Tibial artery (tissue), 4 donors: ENCODE measurements at regions not wholly inside any gene's neighbourhood (a gene's known extent, or its start where the extent isn't known, plus 50 kb on each side); places are given as distances from the start of the nearest gene placed in this dataset.

Experiments
- DNase-seq, 2 donors: peaks; one replicate each; pipeline ENCODE4 v3.0.0-alpha.2; 2019
- H3K27ac ChIP-seq, 2 donors: fragments of 200-600 bp; sonication (generic) in 1 of 2; 1 replicate in 1 of 2; 2 replicates in 1 of 2; pipeline ENCODE4 v1.5.1; 2018 to 2019; ENCODE audit warnings: mild to moderate bottlenecking in 1 of 2
- H3K27me3 ChIP-seq, 2 donors: fragments of 200-600 bp; sonication (generic) in 1 of 2; one replicate each; pipeline versions ENCODE4 v1.5.1 to v1.6.0; 2016 to 2019
- H3K36me3 ChIP-seq, 3 donors: fragments of 200-600 bp; sonication (generic) in 2 of 3; one replicate each; pipeline ENCODE4 v1.5.1; 2016 to 2019; ENCODE audit warnings: mild to moderate bottlenecking in 2 of 3
- H3K4me1 ChIP-seq, 4 donors: fragments of 200-600 bp; sonication (generic) in 2 of 4; 1 replicate in 3 of 4; 2 replicates in 1 of 4; pipeline ENCODE4 v1.5.1; 2016 to 2019
- H3K4me3 ChIP-seq, 2 donors: fragments of 200-600 bp; sonication (generic) in 1 of 2; 1 replicate in 1 of 2; 2 replicates in 1 of 2; pipeline ENCODE4 v1.5.1; 2018 to 2019; ENCODE audit warnings: mild to moderate bottlenecking in 2 of 2
- H3K9me3 ChIP-seq, 3 donors: fragments of 200-600 bp; sonication (generic) in 1 of 3; one replicate each; pipeline ENCODE4 v1.5.1; 2016 to 2019
- CTCF ChIP-seq, 2 experiments: fragments of 200-600 bp in 1 of 2; fragments of 450-650 bp in 1 of 2; IDR thresholded peaks; one replicate each; pipeline ENCODE4 v1.5.1; 2017 to 2019; ENCODE audit warnings: antibody characterized with exemption in 2 of 2, mild to moderate bottlenecking in 1 of 2, moderate library complexity in 1 of 2
- intact Hi-C: fragments of 100-400 bp; cut with DNase I; formaldehyde crosslinking; loops from one replicate; pipeline ENCODE4 v1.15.0; 2023; ENCODE audit warnings: low total_unique reads

- no peaks in the 10 kb centered on the region for H3K27me3 ChIP-seq
- DNase-seq: no peak
- intact Hi-C loops: no loop called here
- no peaks in the 10 kb centered on the region for H3K9me3 ChIP-seq
- H3K4me3 ChIP-seq: no peak overlapping the region
- no peak overlapping the region for H3K27ac ChIP-seq
- no peaks in the 10 kb centered on the region for H3K36me3 ChIP-seq
- H3K4me1 ChIP-seq: no peaks in the 10 kb centered on the region
- no peak for TF ChIP-seq CTCF (IDR thresholded peaks at IDR 0.05)
These were observed 113.4 kb upstream of the TMEM47 start for GRCh38 chrX:34770511-34770910.

GRCh38 chrX:34778916-34779315 lies 121.8 kb upstream of the TMEM47 start:
- H3K27ac ChIP-seq: peak overlapping the region; percentile 28 to 50
- TF ChIP-seq CTCF (IDR thresholded peaks at IDR 0.05): no peak
- intact Hi-C loops: no loop called here
- no peaks in the 10 kb centered on the region for H3K9me3 ChIP-seq
- H3K36me3 ChIP-seq: no peaks in the 10 kb centered on the region
- peaks cover 0 to 17% (median 0%) of the 10 kb centered on the region in 4 donors for H3K4me1 ChIP-seq
- DNase-seq: no peak
- H3K27me3 ChIP-seq: no peaks in the 10 kb centered on the region
- H3K4me3 ChIP-seq: no peak overlapping the region

GRCh38 chrX:34790026-34790425 lies 132.9 kb upstream of the TMEM47 start:
- Histone ChIP-seq H3K36me3 (no peaks in the 10 kb centered on the region), H3K27me3 (no peaks in the 10 kb centered on the region), H3K4me3 (no peak overlapping the region), H3K9me3 (peaks cover 0 to 12% (median 6%) of the 10 kb centered on the region in 3 donors), H3K4me1 (peaks cover 0 to 15% (median 0%) of the 10 kb centered on the region in 4 donors), H3K27ac (peak overlapping the region; percentile 37 to 60)
- no peak for DNase-seq
- intact Hi-C loops: no loop called here
- TF ChIP-seq CTCF (IDR thresholded peaks at IDR 0.05): no peak

GRCh38 chrX:34805951-34806350 lies 136.6 kb upstream of the FAM47B start:
- Histone ChIP-seq H3K9me3 (peaks cover 0 to 5% (median 0%) of the 10 kb centered on the region in 3 donors), H3K27ac (no peak overlapping the region), H3K27me3 (no peaks in the 10 kb centered on the region), H3K4me3 (no peak overlapping the region), H3K36me3 (no peaks in the 10 kb centered on the region), H3K4me1 (peaks cover 0 to 16% (median 0%) of the 10 kb centered on the region in 4 donors)
- DNase-seq: no peak
- no peak for TF ChIP-seq CTCF (IDR thresholded peaks at IDR 0.05)
- intact Hi-C loops: no loop called here

- Histone ChIP-seq H3K4me3 (no peak overlapping the region), H3K27ac (peak overlapping the region in 1 of 2 donors; percentile 19), H3K27me3 (no peaks in the 10 kb centered on the region), H3K4me1 (peaks cover 0 to 18% (median 0%) of the 10 kb centered on the region in 4 donors), H3K9me3 (no peaks in the 10 kb centered on the region), H3K36me3 (no peaks in the 10 kb centered on the region)
- intact Hi-C loops: no loop called here
- DNase-seq: no peak
- no peak for TF ChIP-seq CTCF (IDR thresholded peaks at IDR 0.05)
These were observed 133.5 kb upstream of the FAM47B start for GRCh38 chrX:34809096-34809495.

GRCh38 chrX:34810364-34810763 lies 132.2 kb upstream of the FAM47B start:
- Histone ChIP-seq H3K36me3 (no peaks in the 10 kb centered on the region), H3K4me1 (peaks cover 0 to 18% (median 0%) of the 10 kb centered on the region in 4 donors), H3K27ac (peak overlapping the region in 1 of 2 donors; percentile 37), H3K9me3 (no peaks in the 10 kb centered on the region), H3K4me3 (no peak overlapping the region), H3K27me3 (no peaks in the 10 kb centered on the region)
- intact Hi-C loops: no loop called here
- no peak for TF ChIP-seq CTCF (IDR thresholded peaks at IDR 0.05)
- DNase-seq: no peak
